IPS-18c (cell line): ENCODE measurements at regions not wholly inside any gene's neighbourhood (a gene's known extent, or its start where the extent isn't known, plus 50 kb on each side); places are given as distances from the start of the nearest gene placed in this dataset.

ENCODE experiments used
- H3K4me3 ChIP-seq: 2 replicates; pipeline ENCODE4 v1.7.0; 2013; ENCODE audit warnings: low read depth, mild to moderate bottlenecking, low read length, moderate library complexity; ENCODE audit not compliant: insufficient read depth
- H3K9me3 ChIP-seq: one replicate; pipeline ENCODE4 v1.6.1; 2013; ENCODE audit warnings: mild to moderate bottlenecking, low read length, moderate library complexity; ENCODE audit not compliant: control insufficient read depth, insufficient read depth

GRCh38 chr3:18295171-18295920 is 129.8 kb downstream of the SATB1 start:
- Histone ChIP-seq H3K9me3 (no peaks in the 10 kb centered on the region), H3K4me3 (no peak overlapping the region)

GRCh38 chr3:18290157-18290556 is 135.0 kb downstream of the SATB1 start:
- Histone ChIP-seq H3K9me3 (no peaks in the 10 kb centered on the region), H3K4me3 (no peak overlapping the region)

- no peak overlapping the region for H3K4me3 ChIP-seq
- H3K9me3 ChIP-seq, result no peaks in the 10 kb centered on the region
These were observed 136.9 kb downstream of the SATB1 start for GRCh38 chr3:18288243-18288642.

- H3K4me3 ChIP-seq, result no peak overlapping the region
- H3K9me3 ChIP-seq, result no peaks in the 10 kb centered on the region
These were observed 140.4 kb downstream of the SATB1 start for GRCh38 chr3:18284716-18285115.

GRCh38 chr3:18283680-18284079 is 141.5 kb downstream of the SATB1 start:
- H3K9me3 ChIP-seq, result no peaks in the 10 kb centered on the region

GRCh38 chr3:18282507-18282906 is 142.6 kb downstream of the SATB1 start:
- H3K9me3 ChIP-seq, result no peaks in the 10 kb centered on the region
- H3K4me3 ChIP-seq, result no peak overlapping the region

More at GRCh38 chr3:18283680-18284079, 141.5 kb downstream of the SATB1 start:
- H3K4me3 ChIP-seq, result no peak overlapping the region

- Histone ChIP-seq H3K4me3 (no peak overlapping the region), H3K9me3 (no peaks in the 10 kb centered on the region)
These were observed 145.9 kb downstream of the SATB1 start for GRCh38 chr3:18279226-18279737.

GRCh38 chr3:18264853-18265252 is 160.3 kb downstream of the SATB1 start:
- H3K9me3 ChIP-seq, result no peaks in the 10 kb centered on the region
- no peak overlapping the region for H3K4me3 ChIP-seq

GRCh38 chr3:18264361-18264760 is 160.8 kb downstream of the SATB1 start:
- H3K9me3 ChIP-seq, result no peaks in the 10 kb centered on the region

GRCh38 chr3:18258492-18258891 is 166.6 kb downstream of the SATB1 start:
- no peaks in the 10 kb centered on the region for H3K9me3 ChIP-seq

More at GRCh38 chr3:18264361-18264760, 160.8 kb downstream of the SATB1 start:
- H3K4me3 ChIP-seq, result no peak overlapping the region

GRCh38 chr3:18252578-18252977 is 172.6 kb downstream of the SATB1 start:
- peaks cover 2% of the 10 kb centered on the region for H3K9me3 ChIP-seq
- no peak overlapping the region for H3K4me3 ChIP-seq

More at GRCh38 chr3:18258492-18258891, 166.6 kb downstream of the SATB1 start:
- no peak overlapping the region for H3K4me3 ChIP-seq

GRCh38 chr3:18250991-18251390 is 174.1 kb downstream of the SATB1 start:
- Histone ChIP-seq H3K9me3 (peaks cover 2% of the 10 kb centered on the region), H3K4me3 (no peak overlapping the region)

- no peak overlapping the region for H3K4me3 ChIP-seq
- H3K9me3 ChIP-seq, result peaks cover 2% of the 10 kb centered on the region
These were observed 176.0 kb downstream of the SATB1 start for GRCh38 chr3:18249126-18249525.

GRCh38 chr3:18247776-18248310 is 177.3 kb downstream of the SATB1 start:
- peaks cover 2% of the 10 kb centered on the region for H3K9me3 ChIP-seq
- H3K4me3 ChIP-seq, result no peak overlapping the region

GRCh38 chr3:18247139-18247695 is 177.9 kb downstream of the SATB1 start:
- peaks cover 2% of the 10 kb centered on the region for H3K9me3 ChIP-seq

GRCh38 chr3:18246336-18247060 is 178.6 kb downstream of the SATB1 start:
- Histone ChIP-seq H3K9me3 (no peaks in the 10 kb centered on the region), H3K4me3 (no peak overlapping the region)

More at GRCh38 chr3:18247139-18247695, 177.9 kb downstream of the SATB1 start:
- H3K4me3 ChIP-seq, result no peak overlapping the region

- Histone ChIP-seq H3K9me3 (no peaks in the 10 kb centered on the region), H3K4me3 (no peak overlapping the region)
These were observed 179.4 kb downstream of the SATB1 start for GRCh38 chr3:18245721-18246120.
